OCI-LY7 (cell line): ENCODE measurements at regions not wholly inside any gene's neighbourhood (a gene's known extent, or its start where the extent isn't known, plus 50 kb on each side); places are given as distances from the start of the nearest gene placed in this dataset.

ENCODE experiments used
- BruUV-seq: library from RNA; stranded (reverse); fragments of 400-500 nt; replicated peaks from 2 replicates; lab custom pipeline; 2021; lab: Mats Ljungman, UMichigan
- CTCF ChIA-PET: fragments of 300-600 bp; sonication (Branson Sonifier 250); formaldehyde crosslinking; loops from one replicate; lab custom pipeline; 2022; ENCODE audit warnings: antibody characterized with exemption; ENCODE audit not compliant: unreplicated experiment; lab: Charles Lee
- POLR2A ChIA-PET: fragments of 300-600 bp; sonication (Branson Sonifier 250); formaldehyde crosslinking; loops from one replicate; lab custom pipeline; 2022; ENCODE audit warnings: antibody characterized with exemption; lab: Charles Lee
- DNase-seq: peaks from one replicate; pipeline ENCODE4 v3.0.0-alpha.2; 2015; ENCODE audit warnings: low spot score
- H2AFZ ChIP-seq: fragments of 200-600 bp; sonication (generic), shearing (Covaris generic); 2 replicates; pipeline ENCODE4 v1.6.1; 2014; ENCODE audit warnings: mild to moderate bottlenecking, antibody characterized with exemption, low read length, moderate library complexity
- H3K27ac ChIP-seq: fragments of 200-600 bp; sonication (generic); 2 replicates; pipeline ENCODE4 v1.5.1; 2014; ENCODE audit warnings: mixed run types, low read depth, mild to moderate bottlenecking, moderate library complexity, low read length, inconsistent platforms; ENCODE audit not compliant: poor library complexity, severe bottlenecking
- H3K36me3 ChIP-seq: fragments of 200-600 bp; sonication (generic); 2 replicates; pipeline ENCODE4 v1.6.1; 2014; ENCODE audit warnings: mild to moderate bottlenecking, antibody characterized with exemption, low read length, moderate library complexity, mixed read lengths; ENCODE audit not compliant: insufficient read depth
- H3K4me1 ChIP-seq: fragments of 200-600 bp; sonication (generic); 2 replicates; pipeline ENCODE4 v1.5.1; 2014; ENCODE audit warnings: mild to moderate bottlenecking, low read length; ENCODE audit not compliant: insufficient read depth, poor library complexity, severe bottlenecking
- H3K4me2 ChIP-seq: fragments of 200-600 bp; sonication (generic); 2 replicates; pipeline ENCODE4 v1.6.1; 2014; ENCODE audit warnings: mild to moderate bottlenecking, low read length
- H3K4me3 ChIP-seq: fragments of 200-600 bp; sonication (generic); 2 replicates; pipeline ENCODE4 v1.5.1; 2014; ENCODE audit warnings: mild to moderate bottlenecking, low read depth, low read length; ENCODE audit not compliant: poor library complexity, severe bottlenecking
- H3K79me2 ChIP-seq: fragments of 200-600 bp; sonication (generic); 2 replicates; pipeline ENCODE4 v1.6.1; 2016; ENCODE audit warnings: low read depth, mild to moderate bottlenecking, low read length, moderate library complexity, mixed read lengths; ENCODE audit not compliant: insufficient read depth
- H3K9me2 ChIP-seq: fragments of 200-600 bp; sonication (generic); 2 replicates; pipeline ENCODE4 v1.6.1; 2016; ENCODE audit warnings: mild to moderate bottlenecking, low read length, mixed read lengths; ENCODE audit not compliant: insufficient read depth
- H3K9me3 ChIP-seq: fragments of 200-600 bp; sonication (generic); 2 replicates; pipeline ENCODE4 v1.6.1; 2014; ENCODE audit warnings: mild to moderate bottlenecking, mixed run types, low read length, mixed read lengths
- H4K20me1 ChIP-seq: fragments of 200-600 bp; sonication (generic); 2 replicates; pipeline ENCODE4 v1.6.1; 2014; ENCODE audit warnings: mild to moderate bottlenecking, antibody characterized with exemption, low read length, moderate library complexity, mixed read lengths; ENCODE audit not compliant: insufficient read depth
- EZH2phosphoT487 ChIP-seq: fragments of 200-600 bp; sonication (generic); IDR thresholded peaks from 2 replicates; pipeline ENCODE4 v1.6.1; 2018; ENCODE audit warnings: low read depth, borderline replicate concordance, mild to moderate bottlenecking, mixed run types, antibody characterized with exemption, low read length, moderate library complexity, mixed read lengths
- intact Hi-C: fragments of 100-400 bp; cut with micrococcal nuclease; formaldehyde crosslinking; loops from one replicate; pipeline ENCODE4 v1.10.0; 2022; ENCODE audit not compliant: unreplicated experiment
- TF ChIP-seq, protein P1 (sequence below): fragments of 200-600 bp; sonication (generic); conservative IDR thresholded peaks from 2 replicates; pipeline ENCODE4 v1.5.1; 2014; ENCODE audit warnings: mild to moderate bottlenecking, antibody characterized with exemption, low read length, moderate library complexity, mixed read lengths

GRCh38 chr17:33438139-33438538 lies 145.0 kb upstream of the ASIC2 start:
- no peak for DNase-seq
- H2AFZ ChIP-seq, result no peak overlapping the region
- no peaks in the 10 kb centered on the region for H3K79me2 ChIP-seq
- no peak overlapping the region for H3K4me3 ChIP-seq
- no peak overlapping the region for H3K4me2 ChIP-seq
- no peak overlapping the region for H3K27ac ChIP-seq
- no peaks in the 10 kb centered on the region for H3K4me1 ChIP-seq
- no peaks in the 10 kb centered on the region for H3K36me3 ChIP-seq
- no peak for TF ChIP-seq EZH2phosphoT487
- TF ChIP-seq, protein P1, sequence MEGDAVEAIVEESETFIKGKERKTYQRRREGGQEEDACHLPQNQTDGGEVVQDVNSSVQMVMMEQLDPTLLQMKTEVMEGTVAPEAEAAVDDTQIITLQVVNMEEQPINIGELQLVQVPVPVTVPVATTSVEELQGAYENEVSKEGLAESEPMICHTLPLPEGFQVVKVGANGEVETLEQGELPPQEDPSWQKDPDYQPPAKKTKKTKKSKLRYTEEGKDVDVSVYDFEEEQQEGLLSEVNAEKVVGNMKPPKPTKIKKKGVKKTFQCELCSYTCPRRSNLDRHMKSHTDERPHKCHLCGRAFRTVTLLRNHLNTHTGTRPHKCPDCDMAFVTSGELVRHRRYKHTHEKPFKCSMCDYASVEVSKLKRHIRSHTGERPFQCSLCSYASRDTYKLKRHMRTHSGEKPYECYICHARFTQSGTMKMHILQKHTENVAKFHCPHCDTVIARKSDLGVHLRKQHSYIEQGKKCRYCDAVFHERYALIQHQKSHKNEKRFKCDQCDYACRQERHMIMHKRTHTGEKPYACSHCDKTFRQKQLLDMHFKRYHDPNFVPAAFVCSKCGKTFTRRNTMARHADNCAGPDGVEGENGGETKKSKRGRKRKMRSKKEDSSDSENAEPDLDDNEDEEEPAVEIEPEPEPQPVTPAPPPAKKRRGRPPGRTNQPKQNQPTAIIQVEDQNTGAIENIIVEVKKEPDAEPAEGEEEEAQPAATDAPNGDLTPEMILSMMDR, result no peak
- no peaks in the 10 kb centered on the region for H3K9me2 ChIP-seq
- no peaks in the 10 kb centered on the region for H4K20me1 ChIP-seq
- ChIA-PET CTCF (no interaction called here), POLR2A (no interaction called here)
- no TSS peak for BruUV-seq
- no peaks in the 10 kb centered on the region for H3K9me3 ChIP-seq
- intact Hi-C loops, result no loop called here

DNA sequence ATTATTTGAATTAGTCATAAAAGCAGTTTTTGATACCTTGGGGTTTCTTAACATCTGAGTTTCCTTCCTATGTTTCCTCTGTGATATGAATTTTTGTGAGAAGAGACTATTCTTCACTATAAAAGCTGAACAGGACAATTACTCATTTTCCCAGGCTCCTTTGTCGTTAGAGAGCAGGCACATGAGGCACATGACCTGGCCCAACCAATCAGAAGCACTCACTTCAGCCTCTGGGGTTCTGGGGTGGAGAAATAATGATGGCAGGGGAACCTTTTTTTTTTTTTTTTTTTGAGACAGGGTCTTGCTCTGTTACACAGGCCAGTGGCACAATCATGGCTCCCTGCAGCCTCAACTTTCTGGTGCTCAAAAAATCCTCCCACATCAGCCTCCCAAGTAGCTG lies 145.5 kb upstream of the ASIC2 start:
- Histone ChIP-seq H4K20me1 (no peaks in the 10 kb centered on the region), H3K9me2 (no peaks in the 10 kb centered on the region), H3K9me3 (no peaks in the 10 kb centered on the region), H2AFZ (no peak overlapping the region), H3K4me2 (no peak overlapping the region), H3K79me2 (no peaks in the 10 kb centered on the region), H3K4me1 (no peaks in the 10 kb centered on the region), H3K27ac (no peak overlapping the region), H3K4me3 (no peak overlapping the region), H3K36me3 (no peaks in the 10 kb centered on the region)
- ChIA-PET CTCF (no interaction called here), POLR2A (no interaction called here)
- no peak for DNase-seq
- no peak for TF ChIP-seq EZH2phosphoT487
- TF ChIP-seq, protein P1, result no peak
- BruUV-seq, result no TSS peak
- intact Hi-C loops, result no loop called here

DNA sequence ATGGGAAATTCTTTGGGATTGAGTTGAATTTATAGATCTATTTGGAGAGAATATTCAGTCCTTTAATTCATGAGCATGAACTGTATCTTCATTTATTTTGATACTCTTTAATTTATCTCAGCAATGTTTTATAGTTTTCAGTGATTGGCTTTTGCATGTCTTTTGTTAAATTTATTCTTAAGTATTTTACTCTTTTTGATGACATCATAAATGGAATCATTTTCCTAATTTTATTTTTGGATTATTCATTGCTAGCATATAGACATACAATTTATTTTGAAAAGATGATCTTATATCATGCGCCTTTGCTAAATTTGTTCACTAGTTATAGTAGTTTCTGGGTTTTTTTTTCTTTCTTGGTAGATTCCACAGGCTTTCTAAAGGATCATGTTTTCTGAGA lies 149.2 kb upstream of the ASIC2 start:
- Histone ChIP-seq H4K20me1 (no peaks in the 10 kb centered on the region), H3K4me3 (no peak overlapping the region), H3K9me2 (no peaks in the 10 kb centered on the region), H3K79me2 (no peaks in the 10 kb centered on the region), H3K9me3 (no peaks in the 10 kb centered on the region), H3K36me3 (no peaks in the 10 kb centered on the region), H3K4me2 (no peak overlapping the region), H2AFZ (no peak overlapping the region), H3K4me1 (no peaks in the 10 kb centered on the region), H3K27ac (no peak overlapping the region)
- no peak for DNase-seq
- ChIA-PET POLR2A (no interaction called here), CTCF (no interaction called here)
- TF ChIP-seq EZH2phosphoT487, result no peak
- TF ChIP-seq, protein P1, result no peak
- intact Hi-C loops, result no loop called here
- BruUV-seq, result no TSS peak
